Hepatocyte (in vitro differentiated cells): ENCODE measurements at regions not wholly inside any gene's neighbourhood (a gene's known extent, or its start where the extent isn't known, plus 50 kb on each side); places are given as distances from the start of the nearest gene placed in this dataset.

Source experiments
- DNase-seq: peaks from one replicate; pipeline ENCODE4 v3.0.0-alpha.2; 2016; ENCODE audit warnings: low spot score
- H2AFZ ChIP-seq: fragments of 200-600 bp; sonication (generic); 2 replicates; pipeline ENCODE4 v1.6.0; 2016; ENCODE audit warnings: antibody characterized with exemption, mild to moderate bottlenecking
- H3K27ac ChIP-seq: fragments of 200-600 bp; sonication (generic); 2 replicates; pipeline ENCODE4 v1.5.1; 2016; ENCODE audit warnings: mild to moderate bottlenecking
- H3K27me3 ChIP-seq: fragments of 200-600 bp; sonication (generic); 2 replicates; pipeline ENCODE4 v1.6.1; 2016
- H3K36me3 ChIP-seq: fragments of 200-600 bp; sonication (generic); replicated peaks from 2 replicates; pipeline ENCODE4 v1.5.1; 2016; ENCODE audit warnings: low read depth; ENCODE audit not compliant: insufficient read depth
- H3K4me1 ChIP-seq: fragments of 200-600 bp; sonication (generic); 2 replicates; pipeline ENCODE4 v1.5.1; 2016; ENCODE audit warnings: mild to moderate bottlenecking, moderate library complexity; ENCODE audit not compliant: insufficient read depth
- H3K4me2 ChIP-seq: fragments of 200-600 bp; sonication (generic); 2 replicates; pipeline ENCODE4 v1.6.0; 2016
- H3K4me3 ChIP-seq: fragments of 200-600 bp; sonication (generic); 2 replicates; pipeline ENCODE4 v1.5.1; 2016; ENCODE audit warnings: mild to moderate bottlenecking
- H3K79me2 ChIP-seq: fragments of 200-600 bp; sonication (generic); 2 replicates; pipeline ENCODE4 v1.6.0; 2017; ENCODE audit warnings: mild to moderate bottlenecking
- H3K9me2 ChIP-seq: fragments of 200-600 bp; sonication (generic); replicated peaks from 2 replicates; pipeline ENCODE4 v1.6.0; 2017; ENCODE audit warnings: mild to moderate bottlenecking; ENCODE audit not compliant: insufficient read depth
- H3K9me3 ChIP-seq: fragments of 200-600 bp; sonication (generic); 2 replicates; pipeline ENCODE4 v1.5.1; 2016; ENCODE audit warnings: low read depth, mild to moderate bottlenecking
- H4K20me1 ChIP-seq: fragments of 200-600 bp; sonication (generic); 2 replicates; pipeline ENCODE4 v1.6.0; 2016; ENCODE audit warnings: mild to moderate bottlenecking; ENCODE audit not compliant: insufficient read depth, poor library complexity, severe bottlenecking
- CTCF ChIP-seq: fragments of 200-600 bp; sonication (generic); IDR thresholded peaks from 2 replicates; pipeline ENCODE4 v1.5.1; 2016; ENCODE audit warnings: antibody characterized with exemption, mild to moderate bottlenecking; ENCODE audit not compliant: poor library complexity
- EZH2 ChIP-seq: fragments of 200-600 bp; sonication (generic); IDR thresholded peaks from 2 replicates; pipeline ENCODE4 v1.6.1; 2016; ENCODE audit warnings: antibody characterized with exemption, mild to moderate bottlenecking, borderline replicate concordance
- EZH2phosphoT487 ChIP-seq: fragments of 200-600 bp; sonication (generic); IDR thresholded peaks from one replicate; pipeline ENCODE4 v1.6.1; 2018; ENCODE audit warnings: antibody characterized with exemption, mild to moderate bottlenecking, low read depth, moderate library complexity; ENCODE audit not compliant: unreplicated experiment, severe bottlenecking
- WGBS: methylation state at CpG from one replicate; pipeline ENCODE4 v1.1.6; 2016; ENCODE audit warnings: low lambda C conversion rate; ENCODE audit errors: missing lambda C conversion rate; 5-methylcytosine and 5-hydroxymethylcytosine counted together

- no peaks in the 10 kb centered on the region for H3K27me3 ChIP-seq
- H2AFZ ChIP-seq: no peak overlapping the region
- no peak overlapping the region for H3K27ac ChIP-seq
- no peak overlapping the region for H3K4me2 ChIP-seq
- DNase-seq: peak; percentile 50
- H3K4me1 ChIP-seq: no peaks in the 10 kb centered on the region
- TF ChIP-seq EZH2phosphoT487 (no peak), CTCF (peak; percentile 73), EZH2 (no peak)
- no peaks in the 10 kb centered on the region for H3K36me3 ChIP-seq
- no peaks in the 10 kb centered on the region for H3K79me2 ChIP-seq
- no peaks in the 10 kb centered on the region for H3K9me3 ChIP-seq
- no peaks in the 10 kb centered on the region for H4K20me1 ChIP-seq
- WGBS: 23% methylated on average over 2 of the region's 2 CpGs
- no peak overlapping the region for H3K4me3 ChIP-seq
- no peaks in the 10 kb centered on the region for H3K9me2 ChIP-seq
These were observed 112.9 kb upstream of the AGA start for GRCh38 chr4:177555007-177555574.

DNA sequence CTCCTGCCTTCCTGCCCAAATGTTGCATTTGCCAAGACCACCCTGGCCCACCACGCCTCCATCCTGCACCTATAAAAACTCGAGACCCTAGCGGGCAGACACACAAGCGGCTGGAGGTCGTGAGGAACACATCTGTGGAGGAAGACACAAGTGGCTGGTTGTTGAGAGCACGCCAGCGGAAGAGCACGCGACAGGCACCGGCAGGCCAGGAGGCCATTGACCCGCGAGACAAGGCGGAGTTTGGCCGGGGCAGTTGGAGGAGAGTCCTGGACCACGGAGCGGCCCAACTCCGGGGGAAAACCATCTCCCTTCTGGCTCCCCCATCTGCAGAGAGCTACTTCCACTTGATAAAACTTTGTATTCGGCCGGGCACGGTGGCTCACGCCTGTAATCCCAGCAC, 115.2 kb upstream of the AGA start:
- H3K4me3 ChIP-seq: no peak overlapping the region
- H2AFZ ChIP-seq: no peak overlapping the region
- no peak for DNase-seq
- WGBS: 99% methylated on average over 20 of the region's 21 CpGs
- H3K9me3 ChIP-seq: no peaks in the 10 kb centered on the region
- peaks cover 5% of the 10 kb centered on the region for H3K4me1 ChIP-seq
- no peaks in the 10 kb centered on the region for H4K20me1 ChIP-seq
- no peak overlapping the region for H3K4me2 ChIP-seq
- no peak overlapping the region for H3K27ac ChIP-seq
- no peaks in the 10 kb centered on the region for H3K9me2 ChIP-seq
- H3K27me3 ChIP-seq: no peaks in the 10 kb centered on the region
- no peaks in the 10 kb centered on the region for H3K36me3 ChIP-seq
- TF ChIP-seq CTCF (no peak), EZH2 (no peak), EZH2phosphoT487 (no peak)
- no peaks in the 10 kb centered on the region for H3K79me2 ChIP-seq

DNA sequence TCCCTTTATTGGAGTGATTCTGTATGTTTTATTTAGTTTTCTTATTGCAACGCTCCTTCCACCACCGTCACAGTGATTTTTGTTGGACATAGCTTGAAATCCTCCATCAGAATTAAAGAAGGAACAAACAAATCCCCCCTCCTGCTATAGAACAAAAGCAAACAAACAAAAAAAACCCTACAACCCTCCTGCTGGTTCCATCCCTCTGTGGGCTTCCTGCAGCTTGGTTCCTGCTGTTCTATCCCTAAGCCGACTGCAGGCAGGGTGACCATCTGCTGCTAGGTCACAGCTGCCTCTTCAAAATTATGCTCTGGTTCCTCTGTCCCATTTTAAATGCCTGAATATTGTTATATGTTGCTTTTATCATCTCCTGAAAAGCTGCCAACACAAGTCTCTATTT, 116.8 kb upstream of the AGA start:
- Histone ChIP-seq H3K27me3 (no peaks in the 10 kb centered on the region), H3K27ac (no peak overlapping the region), H3K9me3 (no peaks in the 10 kb centered on the region), H3K36me3 (no peaks in the 10 kb centered on the region), H3K4me1 (peaks cover 5% of the 10 kb centered on the region), H2AFZ (no peak overlapping the region), H3K4me3 (no peak overlapping the region), H4K20me1 (no peaks in the 10 kb centered on the region), H3K9me2 (no peaks in the 10 kb centered on the region), H3K79me2 (no peaks in the 10 kb centered on the region), H3K4me2 (no peak overlapping the region)
- no peak for DNase-seq
- TF ChIP-seq EZH2phosphoT487 (no peak), CTCF (no peak), EZH2 (no peak)
- 82% methylated on average over 3 of the region's 3 CpGs for WGBS

GRCh38 chr4:177562163-177562562, 119.9 kb upstream of the AGA start:
- Histone ChIP-seq H3K36me3 (no peaks in the 10 kb centered on the region), H3K4me3 (no peak overlapping the region)
- WGBS: 94% methylated on average over 4 of the region's 4 CpGs

More at GRCh38 chr4:177562163-177562562, 119.9 kb upstream of the AGA start:
- no peak for DNase-seq
- H3K4me1 ChIP-seq: peaks cover 5% of the 10 kb centered on the region
- no peaks in the 10 kb centered on the region for H3K27me3 ChIP-seq
- no peaks in the 10 kb centered on the region for H3K79me2 ChIP-seq
- TF ChIP-seq CTCF (no peak), EZH2phosphoT487 (no peak), EZH2 (no peak)
- no peaks in the 10 kb centered on the region for H4K20me1 ChIP-seq
- H2AFZ ChIP-seq: no peak overlapping the region
- H3K4me2 ChIP-seq: no peak overlapping the region
- H3K9me3 ChIP-seq: no peaks in the 10 kb centered on the region
- no peak overlapping the region for H3K27ac ChIP-seq
- no peaks in the 10 kb centered on the region for H3K9me2 ChIP-seq
